ENCODE measurements at regions not wholly inside any gene's neighbourhood (a gene's known extent, or its start where the extent isn't known, plus 50 kb on each side); places are given as distances from the start of the nearest gene placed in this dataset.
A peak's percentile ranks its signal among the peaks of the same experiment; 100 is the strongest.

DNA sequence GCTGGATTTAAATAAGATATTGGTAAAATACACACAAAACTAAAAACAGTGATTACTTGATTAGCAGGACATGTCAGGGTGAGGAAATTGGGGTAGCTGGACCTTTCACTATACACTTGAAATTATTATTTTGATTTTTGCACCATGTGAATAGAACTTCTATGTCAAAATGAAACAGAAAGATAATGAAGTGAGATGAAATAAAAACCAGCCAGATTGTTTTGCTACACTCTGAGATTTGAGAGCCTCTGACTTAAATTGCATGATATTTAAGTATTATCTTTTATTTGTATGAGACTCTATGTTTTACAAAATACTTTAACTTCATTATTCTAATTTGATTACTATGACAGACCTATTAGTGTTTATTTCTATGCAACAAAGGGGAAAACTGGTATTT is 819.6 kb upstream of the ATXN8OS start:
- no peak overlapping the region for H2AFZ ChIP-seq (replicated peaks)
- H3K27ac ChIP-seq = no peak overlapping the region
- Mint-ChIP-seq H3K27ac (no peak overlapping the region), H3K4me3 (no peak overlapping the region), H3K9me3 (peaks cover 3% of the 10 kb centered on the region), H3K27me3 (ENCODE audit: insufficient read depth, low read depth) (no peaks in the 10 kb centered on the region), H3K36me3 (no peaks in the 10 kb centered on the region), H3K4me1 (no peaks in the 10 kb centered on the region)
- no peaks in the 10 kb centered on the region for H3K9me3 ChIP-seq (ENCODE audit: low read depth)
- no peaks in the 10 kb centered on the region for H3K36me3 ChIP-seq
- no peaks in the 10 kb centered on the region for H3K27me3 ChIP-seq
- H3F3A ChIP-seq (ENCODE audit: low read depth) = no peaks in the 10 kb centered on the region
- H4K20me1 ChIP-seq (ENCODE audit: low read depth) = no peaks in the 10 kb centered on the region
- no peak overlapping the region for H3K4me3 ChIP-seq
- H3K4me1 ChIP-seq = no peaks in the 10 kb centered on the region
- no peak overlapping the region for H3K9ac ChIP-seq
- TF ChIP-seq EZH2 (IDR thresholded peaks at IDR 0.05) = no peak
- no peak for TF ChIP-seq CTCF (IDR thresholded peaks at IDR 0.05)
- TF ChIP-seq EZH2phosphoT487 (IDR thresholded peaks at IDR 0.05) = no peak
- no peaks in the 10 kb centered on the region for H3K79me2 ChIP-seq (ENCODE audit: low read depth)
- DNase-seq (ENCODE audit: low spot score) = no peak
- no peak overlapping the region for H3K4me2 ChIP-seq

GRCh38 chr13:69287050-69287698 is 820.5 kb upstream of the ATXN8OS start:
- Histone ChIP-seq H3F3A (ENCODE audit: low read depth) (no peaks in the 10 kb centered on the region), H3K36me3 (no peaks in the 10 kb centered on the region), H3K4me1 (no peaks in the 10 kb centered on the region), H3K4me2 (no peak overlapping the region), H3K27ac (no peak overlapping the region), H4K20me1 (ENCODE audit: low read depth) (no peaks in the 10 kb centered on the region), H3K27me3 (no peaks in the 10 kb centered on the region), H3K4me3 (no peak overlapping the region), H3K79me2 (ENCODE audit: low read depth) (no peaks in the 10 kb centered on the region), H3K9me3 (ENCODE audit: low read depth) (no peaks in the 10 kb centered on the region), H3K9ac (no peak overlapping the region), H2AFZ (replicated peaks) (peak overlapping the region; percentile 26)
- H3K4me1 Mint-ChIP-seq = no peaks in the 10 kb centered on the region
- H3K36me3 Mint-ChIP-seq = no peaks in the 10 kb centered on the region
- no peak for DNase-seq (ENCODE audit: low spot score)
- H3K9me3 Mint-ChIP-seq = peaks cover 3% of the 10 kb centered on the region
- H3K27ac Mint-ChIP-seq = no peak overlapping the region
- TF ChIP-seq EZH2phosphoT487 (IDR thresholded peaks at IDR 0.05) (no peak), CTCF (IDR thresholded peaks at IDR 0.05) (no peak), EZH2 (IDR thresholded peaks at IDR 0.05) (no peak)
- no peak overlapping the region for H3K4me3 Mint-ChIP-seq
- no peaks in the 10 kb centered on the region for H3K27me3 Mint-ChIP-seq (ENCODE audit: insufficient read depth, low read depth)

GRCh38 chr13:69283837-69284236 is 823.8 kb upstream of the ATXN8OS start:
- Mint-ChIP-seq H3K36me3 (no peaks in the 10 kb centered on the region), H3K27ac (no peak overlapping the region), H3K4me1 (no peaks in the 10 kb centered on the region), H3K27me3 (ENCODE audit: insufficient read depth, low read depth) (no peaks in the 10 kb centered on the region), H3K4me3 (no peak overlapping the region), H3K9me3 (peaks cover 3% of the 10 kb centered on the region)
- no peaks in the 10 kb centered on the region for H3K36me3 ChIP-seq
- H3K79me2 ChIP-seq (ENCODE audit: low read depth) = no peaks in the 10 kb centered on the region
- H3K9me3 ChIP-seq (ENCODE audit: low read depth) = no peaks in the 10 kb centered on the region
- no peak for DNase-seq (ENCODE audit: low spot score)
- no peaks in the 10 kb centered on the region for H3K27me3 ChIP-seq
- TF ChIP-seq EZH2phosphoT487 (IDR thresholded peaks at IDR 0.05) (no peak), EZH2 (IDR thresholded peaks at IDR 0.05) (no peak), CTCF (IDR thresholded peaks at IDR 0.05) (no peak)
- H3K4me3 ChIP-seq = no peak overlapping the region
- no peaks in the 10 kb centered on the region for H4K20me1 ChIP-seq (ENCODE audit: low read depth)
- no peaks in the 10 kb centered on the region for H3F3A ChIP-seq (ENCODE audit: low read depth)
- no peak overlapping the region for H3K4me2 ChIP-seq
- H3K9ac ChIP-seq = no peak overlapping the region
- no peak overlapping the region for H3K27ac ChIP-seq
- H3K4me1 ChIP-seq = no peaks in the 10 kb centered on the region
- H2AFZ ChIP-seq (replicated peaks) = no peak overlapping the region

Measured in neural progenitor cell (in vitro differentiated cells).